Neural crest cell (in vitro differentiated cells): ENCODE measurements at regions not wholly inside any gene's neighbourhood (a gene's known extent, or its start where the extent isn't known, plus 50 kb on each side); places are given as distances from the start of the nearest gene placed in this dataset.
"Not testable (repeated sequence)": the region's sequence is repeated elsewhere in the genome, so short reads cannot be mapped to it uniquely, and the experiment has no call there.

Experiments used
- DNase-seq: peaks from one replicate; pipeline ENCODE4 v3.0.0; 2021; ENCODE audit warnings: low read depth, mixed read lengths, low spot score
- H3K27ac Mint-ChIP-seq: one replicate; pipeline ENCODE4 v1.8.0; 2021; ENCODE audit warnings: mild to moderate bottlenecking, mixed read lengths; ENCODE audit not compliant: unreplicated experiment
- H3K27me3 Mint-ChIP-seq: 2 replicates; pipeline ENCODE4 v1.8.0; 2021; ENCODE audit warnings: low read depth, mild to moderate bottlenecking, mixed read lengths
- H3K36me3 Mint-ChIP-seq: 2 replicates; pipeline ENCODE4 v1.8.0; 2021; ENCODE audit warnings: low read depth, mild to moderate bottlenecking, mixed read lengths
- H3K4me1 Mint-ChIP-seq: 2 replicates; pipeline ENCODE4 v1.8.0; 2021; ENCODE audit warnings: mixed read lengths
- H3K4me3 Mint-ChIP-seq: one replicate; pipeline ENCODE4 v1.8.0; 2021; ENCODE audit warnings: mild to moderate bottlenecking, mixed read lengths
- H3K9me3 Mint-ChIP-seq: 2 replicates; pipeline ENCODE4 v1.8.0; 2021; ENCODE audit warnings: mixed read lengths
- CTCF ChIP-seq: fragments of 200-600 bp; sonication (generic); conservative IDR thresholded peaks from 2 replicates; pipeline ENCODE4 v1.5.0; 2021; ENCODE audit warnings: antibody characterized with exemption, mild to moderate bottlenecking

- Mint-ChIP-seq H3K27me3 (no peaks in the 10 kb centered on the region), H3K9me3 (no peaks in the 10 kb centered on the region), H3K4me1 (no peaks in the 10 kb centered on the region), H3K4me3 (no peak overlapping the region), H3K36me3 (no peaks in the 10 kb centered on the region), H3K27ac (no peak overlapping the region)
- DNase-seq = no peak
- no peak for TF ChIP-seq CTCF
These were observed 665.4 kb upstream of the PABPC4L start for GRCh38 chr4:134867027-134867426.

GRCh38 chr4:134865675-134866074 lies 664.1 kb upstream of the PABPC4L start:
- no peak for DNase-seq
- Mint-ChIP-seq H3K4me1 (no peaks in the 10 kb centered on the region), H3K27ac (no peak overlapping the region), H3K9me3 (peaks cover 2% of the 10 kb centered on the region), H3K4me3 (no peak overlapping the region), H3K36me3 (no peaks in the 10 kb centered on the region), H3K27me3 (no peaks in the 10 kb centered on the region)
- peak; percentile 31 for TF ChIP-seq CTCF

DNA sequence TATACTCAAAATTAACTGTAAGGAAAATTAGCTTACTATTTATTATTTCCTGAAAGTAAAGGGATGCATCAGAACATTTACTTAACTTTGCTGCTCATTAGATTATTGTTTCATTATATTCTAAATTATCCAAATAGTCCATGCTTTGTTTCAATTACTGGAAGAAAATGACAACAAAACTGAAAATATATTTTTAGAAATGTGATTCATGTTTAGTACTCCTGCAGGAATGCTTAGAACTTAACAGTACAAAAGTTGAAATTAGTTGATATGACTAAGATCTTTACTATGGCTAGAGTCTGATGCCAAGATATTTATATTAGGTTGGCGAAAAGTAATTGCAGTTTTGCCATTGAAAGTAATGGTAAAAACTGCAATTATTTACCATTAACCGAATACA lies 660.5 kb upstream of the PABPC4L start:
- no peaks in the 10 kb centered on the region for H3K36me3 Mint-ChIP-seq
- peaks cover 2% of the 10 kb centered on the region for H3K9me3 Mint-ChIP-seq
- no peak overlapping the region for H3K4me3 Mint-ChIP-seq
- H3K4me1 Mint-ChIP-seq = no peaks in the 10 kb centered on the region
- no peaks in the 10 kb centered on the region for H3K27me3 Mint-ChIP-seq
- H3K27ac Mint-ChIP-seq = no peak overlapping the region
- no peak for DNase-seq
- no peak for TF ChIP-seq CTCF

DNA sequence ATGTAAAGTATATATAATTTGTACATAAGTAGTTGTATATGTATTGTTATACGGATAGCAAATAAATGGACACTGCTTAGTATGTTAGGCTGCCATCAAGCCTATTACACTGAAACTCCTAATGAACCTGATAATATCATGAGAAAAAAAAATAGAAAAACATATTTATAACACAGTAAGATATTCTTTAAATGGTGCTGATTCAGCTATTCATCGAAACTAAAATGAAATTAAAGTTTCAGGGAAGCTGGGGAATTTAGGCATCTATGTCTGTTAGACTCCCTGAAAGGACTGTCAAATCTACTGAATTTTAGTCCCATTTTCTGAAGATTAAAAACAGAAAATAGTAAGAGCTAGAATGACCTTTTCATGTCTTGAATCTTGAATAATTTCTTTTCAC lies 647.1 kb upstream of the PABPC4L start:
- Mint-ChIP-seq H3K4me3 (no peak overlapping the region), H3K36me3 (no peaks in the 10 kb centered on the region), H3K27me3 (no peaks in the 10 kb centered on the region), H3K9me3 (peaks cover 6% of the 10 kb centered on the region), H3K27ac (no peak overlapping the region), H3K4me1 (no peaks in the 10 kb centered on the region)
- no peak for TF ChIP-seq CTCF
- no peak for DNase-seq

DNA sequence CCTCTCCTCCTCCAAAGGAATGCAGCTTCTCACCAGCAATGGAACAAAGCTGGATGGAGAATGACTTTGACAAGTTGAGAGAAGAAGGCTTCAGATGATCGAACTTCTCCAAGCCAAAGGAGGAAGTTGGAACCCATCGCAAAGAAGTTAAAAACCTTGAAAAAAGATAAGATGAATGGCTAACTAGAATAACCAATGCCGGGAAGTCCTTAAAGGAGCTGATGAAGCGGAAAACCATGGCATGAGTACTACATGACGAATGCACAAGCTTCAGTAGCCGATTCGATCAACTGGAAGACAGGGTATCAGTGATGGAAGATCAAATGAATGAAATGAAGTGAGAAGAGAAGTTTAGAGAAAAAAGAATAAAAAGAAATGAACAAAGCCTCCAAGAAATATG lies 629.2 kb upstream of the PABPC4L start:
- peaks cover 15% of the 10 kb centered on the region for H3K9me3 Mint-ChIP-seq
- not testable (repeated sequence) for H3K36me3 Mint-ChIP-seq, H3K27ac Mint-ChIP-seq, DNase-seq, H3K4me1 Mint-ChIP-seq, H3K27me3 Mint-ChIP-seq, H3K4me3 Mint-ChIP-seq

DNA sequence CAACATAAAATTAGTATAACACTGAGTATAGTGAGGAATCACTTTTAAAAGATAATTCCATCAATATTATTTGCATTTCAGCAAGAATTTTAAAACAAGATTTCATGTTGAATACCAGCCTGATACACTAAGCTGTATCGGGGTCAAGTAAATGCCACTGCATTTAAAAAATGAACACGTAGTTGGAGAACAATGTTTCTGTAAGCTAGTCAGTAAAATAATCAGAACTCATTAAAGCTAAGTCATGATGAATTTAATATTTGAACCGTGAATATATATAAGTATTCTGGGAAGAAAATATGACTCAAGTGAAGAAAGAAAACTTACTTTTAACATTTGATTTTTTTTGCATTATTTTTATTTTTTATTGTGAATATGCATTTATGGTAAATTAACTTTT lies 611.0 kb upstream of the PABPC4L start:
- TF ChIP-seq CTCF = no peak
- Mint-ChIP-seq H3K27ac (no peak overlapping the region), H3K36me3 (peaks cover 5% of the 10 kb centered on the region), H3K9me3 (peaks cover 6% of the 10 kb centered on the region), H3K4me1 (no peaks in the 10 kb centered on the region), H3K27me3 (peaks cover 2% of the 10 kb centered on the region), H3K4me3 (no peak overlapping the region)
- DNase-seq = no peak
